ENCODE measurements at regions not wholly inside any gene's neighbourhood (a gene's known extent, or its start where the extent isn't known, plus 50 kb on each side); places are given as distances from the start of the nearest gene placed in this dataset.

GRCh38 chr4:180377741-180378140 lies 1865.5 kb upstream of the TENM3 start (continued):
- no peak for TF ChIP-seq TARDBP (IDR thresholded peaks at IDR 0.05; ENCODE audit: borderline replicate concordance)
- no peak for TF ChIP-seq EZH2 (IDR thresholded peaks at IDR 0.05; ENCODE audit: borderline replicate concordance, control insufficient read depth, low read depth, low read length)

- no peak for DNase-seq (ENCODE audit: low read depth, low spot score)
- no peak overlapping the region for H3K9ac ChIP-seq (ENCODE audit: control insufficient read depth, insufficient read depth, low read length)
- no peak for FAIRE-seq
- TF ChIP-seq ZBTB11 (CRISPR knock-in tag; IDR thresholded peaks at IDR 0.05) = no peak
- TF ChIP-seq ZNF687 (IDR thresholded peaks at IDR 0.05) = no peak
- no peak for TF ChIP-seq MYC (IDR thresholded peaks at IDR 0.05; ENCODE audit: insufficient read depth, insufficient read length, insufficient replicate concordance, low read length, severe bottlenecking)
- no peak for TF ChIP-seq IRF3 (IDR thresholded peaks at IDR 0.05)
- TF ChIP-seq TARDBP (IDR thresholded peaks at IDR 0.05; ENCODE audit: borderline replicate concordance) = no peak
- TF ChIP-seq MTA3 (IDR thresholded peaks at IDR 0.05; ENCODE audit: borderline replicate concordance, low read length) = no peak
- no peak for TF ChIP-seq PAX8 (IDR thresholded peaks at IDR 0.05)
- TF ChIP-seq NBN (IDR thresholded peaks at IDR 0.05) = no peak
- TF ChIP-seq EGR1 (IDR thresholded peaks at IDR 0.05; ENCODE audit: borderline replicate concordance in 1 of 2, low read depth in 2 of 2, low read length in 2 of 2) = no peak
- TF ChIP-seq STAT3 (IDR thresholded peaks at IDR 0.05; ENCODE audit: low read depth, low read length) = no peak
- no peak for TF ChIP-seq SIX5 (IDR thresholded peaks at IDR 0.05; ENCODE audit: low read depth, low read length, severe bottlenecking)
- no peak for TF ChIP-seq ZBTB33 (IDR thresholded peaks at IDR 0.05)
These were observed 1862.5 kb upstream of the TENM3 start for GRCh38 chr4:180380733-180381132.

More at GRCh38 chr4:180380733-180381132, 1862.5 kb upstream of the TENM3 start:
- no peak for ATAC-seq
- CTCF ChIA-PET = no interaction called here
- no peak overlapping the region for H3K27ac ChIP-seq (ENCODE audit: control insufficient read depth, insufficient read depth)
- POLR2A ChIA-PET = no interaction called here
- H3K79me2 ChIP-seq (ENCODE audit: control insufficient read depth, insufficient read depth, low read length) = no peaks in the 10 kb centered on the region
- no peak overlapping the region for H2AFZ ChIP-seq (ENCODE audit: control insufficient read depth, low read depth, low read length)
- RAD21 ChIA-PET (ENCODE audit: unreplicated experiment) = no interaction called here
- SMC1A ChIA-PET (ENCODE audit: uncharacterized antibody, unreplicated experiment) = no interaction called here
- no peaks in the 10 kb centered on the region for H3K4me1 ChIP-seq (ENCODE audit: control insufficient read depth, insufficient read depth, low read length)
- no peak overlapping the region for H3K4me3 ChIP-seq
- in situ Hi-C loops (cut with MboI) = no loop called here
- no peaks in the 10 kb centered on the region for H3K27me3 ChIP-seq (replicated peaks in 1 of 2; ENCODE audit: control insufficient read depth in 2 of 2, insufficient read depth in 2 of 2, low read length in 1 of 2)
- WGBS (ENCODE audit: insufficient coverage, insufficient replicate concordance, low lambda C conversion rate, missing lambda C conversion rate) = 0% methylated on average over 5 of the region's 5 CpGs
- BruUV-seq (replicated peaks) = no TSS peak
- intact Hi-C loops (cut with micrococcal nuclease; ENCODE audit: unreplicated experiment) = no loop called here
- no peaks in the 10 kb centered on the region for H3K9me3 ChIP-seq (replicated peaks; ENCODE audit: control insufficient read depth, insufficient read depth, low read length)
- no peaks in the 10 kb centered on the region for H3K36me3 ChIP-seq (ENCODE audit: control insufficient read depth in 2 of 2, insufficient read depth in 2 of 2, low read length in 1 of 2)
- H3K4me2 ChIP-seq (ENCODE audit: control insufficient read depth, insufficient read depth) = no peak overlapping the region
- H4K20me1 ChIP-seq (ENCODE audit: control insufficient read depth, insufficient read depth) = no peaks in the 10 kb centered on the region

Data from GM12878 (cell line).